ENCODE measurements at regions not wholly inside any gene's neighbourhood (a gene's known extent, or its start where the extent isn't known, plus 50 kb on each side); places are given as distances from the start of the nearest gene placed in this dataset.

- TF ChIP-seq POLR2A (IDR thresholded peaks at IDR 0.05) (no peak), CTCF (IDR thresholded peaks at IDR 0.05) (no peak)
Measured at GRCh38 chr2:12102679-12103078, 356.2 kb downstream of the LPIN1 start.
